ENCODE measurements at regions not wholly inside any gene's neighbourhood (a gene's known extent, or its start where the extent isn't known, plus 50 kb on each side); places are given as distances from the start of the nearest gene placed in this dataset.
"Not testable (repeated sequence)": the region's sequence is repeated elsewhere in the genome, so short reads cannot be mapped to it uniquely, and the experiment has no call there.

DNA sequence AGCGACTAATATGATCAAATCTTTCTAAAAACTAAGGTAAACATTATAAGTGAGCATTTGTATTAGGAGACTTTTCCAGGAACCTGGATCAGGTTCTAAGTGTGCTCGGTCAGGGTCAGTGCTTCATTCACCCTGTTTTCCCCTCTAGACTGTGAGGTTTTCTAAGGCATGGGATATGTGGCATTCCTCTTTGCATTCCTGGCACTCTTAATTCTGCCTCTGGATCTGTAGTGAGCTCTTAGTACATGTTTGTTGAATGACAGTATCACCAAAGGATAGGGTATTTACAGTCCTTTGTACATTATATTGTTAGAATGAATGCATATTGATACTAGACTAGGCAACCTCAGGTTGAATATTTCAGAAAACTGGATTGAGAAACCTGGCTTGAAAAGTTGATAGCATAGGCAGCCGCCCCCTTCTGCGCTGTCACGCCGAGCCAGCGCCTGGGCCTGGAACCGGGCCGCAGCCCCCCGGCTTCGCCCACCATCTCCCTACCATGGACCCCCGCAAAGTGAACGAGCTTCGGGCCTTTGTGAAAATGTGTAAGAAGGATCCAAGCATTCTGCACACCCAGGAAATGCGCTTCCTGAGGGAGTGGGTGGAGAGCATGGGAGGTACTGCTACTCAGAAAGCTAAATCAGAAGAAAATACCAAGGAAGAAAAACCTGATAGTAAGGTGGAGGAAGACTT lies 156.5 kb downstream of the KCNRG start:
- no peak for DNase-seq
- intact Hi-C loops (cut with DNase I) = loop anchor here in 4 of 10 donors (5.0 to 10.0 kb wide), 4 partner anchors 361 to 631 kb away; no protein-coding TSS in a partner anchor
- H3K36me3 ChIP-seq = no peaks in the 10 kb centered on the region
- H3K9me3 ChIP-seq = no peaks in the 10 kb centered on the region
- H3K4me3 ChIP-seq = no peak overlapping the region
- no peak for TF ChIP-seq CTCF (IDR thresholded peaks at IDR 0.05)
- no peak for ATAC-seq
- no peaks in the 10 kb centered on the region for H3K4me1 ChIP-seq
- no peaks in the 10 kb centered on the region for H3K27me3 ChIP-seq
- 96 to 97% methylated on average over 15 of the region's 15 CpGs for WGBS, 2 donors
- no peak overlapping the region for H3K27ac ChIP-seq

GRCh38 chr13:50173045-50173444 lies 157.8 kb downstream of the KCNRG start:
- not testable (repeated sequence) for ATAC-seq, H3K9me3 ChIP-seq, H3K27me3 ChIP-seq, H3K4me3 ChIP-seq, H3K27ac ChIP-seq, H3K4me1 ChIP-seq, H3K36me3 ChIP-seq, DNase-seq
- WGBS, 2 donors = 81 to 91% methylated on average over 2 of the region's 2 CpGs
- intact Hi-C loops (cut with DNase I) = loop anchor here in 4 of 10 donors (5.0 to 10.0 kb wide), 4 partner anchors 359 to 629 kb away; no protein-coding TSS in a partner anchor

DNA sequence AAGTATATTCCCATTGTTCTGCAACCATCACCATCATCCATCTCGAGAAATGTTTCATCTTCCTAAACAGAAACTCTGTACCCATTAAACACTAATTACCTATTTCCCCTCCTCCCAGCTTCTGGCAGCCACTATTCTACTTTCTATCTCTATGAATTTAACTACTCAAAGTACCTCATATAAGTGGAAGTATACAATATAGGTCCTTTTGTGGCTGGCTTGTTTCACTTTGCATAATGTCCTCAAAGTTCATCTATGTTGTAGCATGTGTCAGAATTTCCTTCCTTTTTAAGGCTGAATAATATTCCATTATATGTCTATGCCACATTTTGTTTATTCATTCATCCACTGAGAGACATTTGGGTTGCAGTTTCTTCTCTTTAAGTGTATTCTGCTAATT lies 159.4 kb downstream of the KCNRG start:
- Histone ChIP-seq H3K4me3 (no peak overlapping the region), H3K27me3 (no peaks in the 10 kb centered on the region), H3K36me3 (no peaks in the 10 kb centered on the region), H3K4me1 (no peaks in the 10 kb centered on the region), H3K27ac (no peak overlapping the region), H3K9me3 (no peaks in the 10 kb centered on the region)
- DNase-seq (no peak), ATAC-seq (no peak)
- WGBS, 2 donors = 92 to 97% methylated on average over 1 of the region's 1 CpG
- intact Hi-C loops (cut with DNase I) = loop anchor here in 4 of 10 donors (5.0 to 10.0 kb wide), 4 partner anchors 358 to 628 kb away; no protein-coding TSS in a partner anchor
- TF ChIP-seq CTCF (IDR thresholded peaks at IDR 0.05) = no peak

DNA sequence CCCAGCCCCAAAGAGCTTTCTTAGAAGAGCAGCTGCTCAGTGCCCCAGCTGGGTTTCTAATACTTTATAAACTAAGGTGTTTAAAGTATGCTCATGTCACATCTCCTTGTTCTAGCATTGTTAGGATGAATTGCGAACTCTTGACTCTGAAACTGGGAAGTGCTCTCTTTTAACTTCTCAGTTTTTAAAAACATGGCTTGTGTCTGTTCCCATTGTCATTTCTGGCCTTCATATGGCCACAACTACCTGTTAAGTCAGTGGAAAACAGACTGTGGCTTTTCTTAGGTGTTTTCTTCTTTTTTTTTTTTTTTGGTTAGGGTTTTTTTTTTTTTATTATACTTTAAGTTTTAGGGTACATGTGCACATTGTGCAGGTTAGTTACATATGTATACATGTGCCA lies 164.7 kb downstream of the KCNRG start:
- WGBS, 2 donors = 88 to 98% methylated on average over 1 of the region's 1 CpG

GRCh38 chr13:50185769-50186763 lies 170.8 kb downstream of the KCNRG start:
- DNase-seq; H3K4me1 ChIP-seq; ATAC-seq; intact Hi-C loops (cut with DNase I); H3K27ac ChIP-seq; H3K9me3 ChIP-seq; H3K27me3 ChIP-seq; H3K4me3 ChIP-seq; H3K36me3 ChIP-seq: not testable (repeated sequence)
- 90 to 91% methylated on average over 26 to 28 of the region's 32 CpGs for WGBS, 2 donors

More for the DNA sequence above, 164.7 kb downstream of the KCNRG start:
- H3K4me3 ChIP-seq = no peak overlapping the region
- H3K4me1 ChIP-seq = no peaks in the 10 kb centered on the region
- H3K27ac ChIP-seq = no peak overlapping the region
- H3K36me3 ChIP-seq = no peaks in the 10 kb centered on the region
- DNase-seq (no peak), ATAC-seq (no peak)
- no peak for TF ChIP-seq CTCF (IDR thresholded peaks at IDR 0.05)
- no peaks in the 10 kb centered on the region for H3K27me3 ChIP-seq
- intact Hi-C loops (cut with DNase I) = loop anchor here in 2 of 10 donors (10.0 kb wide), 2 partner anchors 355 to 615 kb away; no protein-coding TSS in a partner anchor
- no peaks in the 10 kb centered on the region for H3K9me3 ChIP-seq
